Muscle layer of colon (tissue), 2 donors: ENCODE measurements at regions not wholly inside any gene's neighbourhood (a gene's known extent, or its start where the extent isn't known, plus 50 kb on each side); places are given as distances from the start of the nearest gene placed in this dataset.

Experiments
- H3K27ac ChIP-seq: one replicate; pipeline ENCODE4 v1.7.0; 2013; ENCODE audit warnings: low read depth, mild to moderate bottlenecking, low read length, moderate library complexity
- H3K27me3 ChIP-seq, 2 donors: one replicate each; pipeline ENCODE4 v1.7.0; 2013; ENCODE audit warnings: low read length in 2 of 2, mild to moderate bottlenecking in 2 of 2; ENCODE audit not compliant: insufficient read depth in 2 of 2, control insufficient read depth in 1 of 2
- H3K36me3 ChIP-seq: one replicate; pipeline ENCODE4 v1.7.0; 2013; ENCODE audit warnings: mild to moderate bottlenecking, low read length; ENCODE audit not compliant: insufficient read depth
- H3K4me1 ChIP-seq: one replicate; pipeline ENCODE4 v1.7.0; 2013; ENCODE audit warnings: mild to moderate bottlenecking, low read length; ENCODE audit not compliant: insufficient read depth
- H3K4me3 ChIP-seq, 2 donors: one replicate each; pipeline ENCODE4 v1.7.0; 2013; ENCODE audit warnings: low read length in 2 of 2, low read depth in 1 of 2, mild to moderate bottlenecking in 1 of 2, moderate library complexity in 1 of 2
- H3K9ac ChIP-seq: one replicate; pipeline ENCODE4 v1.7.0; 2013; ENCODE audit warnings: low read length
- H3K9me3 ChIP-seq: one replicate; pipeline ENCODE4 v1.7.0; 2013; ENCODE audit warnings: mild to moderate bottlenecking, low read length
- donor health status: abdominal sarcoma.
- donor health status: Adenocarcinoma of cecum.

DNA sequence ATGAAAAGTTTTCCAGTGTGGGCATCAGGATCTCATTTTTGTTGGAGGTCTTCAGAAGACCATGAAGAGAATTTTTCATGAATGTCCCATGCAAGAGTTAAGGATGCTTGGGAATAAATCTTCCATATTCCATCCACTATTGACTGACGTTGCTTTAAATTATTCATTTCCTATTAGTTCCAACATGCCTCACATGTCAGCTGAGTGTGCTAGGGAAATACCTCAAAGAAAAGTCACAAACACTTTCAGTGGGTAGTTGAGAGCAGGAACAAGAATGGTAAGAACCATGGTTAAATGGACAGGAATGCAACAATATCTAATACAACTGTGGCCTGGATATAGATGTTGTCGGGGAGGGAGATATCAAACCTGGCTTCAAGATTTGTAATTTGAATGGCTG lies 610.1 kb downstream of the TECRL start:
- Histone ChIP-seq H3K27me3 (no peaks in the 10 kb centered on the region), H3K27ac (no peak overlapping the region), H3K36me3 (no peaks in the 10 kb centered on the region), H3K4me3 (no peak overlapping the region), H3K9me3 (no peaks in the 10 kb centered on the region), H3K4me1 (no peaks in the 10 kb centered on the region), H3K9ac (no peak overlapping the region)

DNA sequence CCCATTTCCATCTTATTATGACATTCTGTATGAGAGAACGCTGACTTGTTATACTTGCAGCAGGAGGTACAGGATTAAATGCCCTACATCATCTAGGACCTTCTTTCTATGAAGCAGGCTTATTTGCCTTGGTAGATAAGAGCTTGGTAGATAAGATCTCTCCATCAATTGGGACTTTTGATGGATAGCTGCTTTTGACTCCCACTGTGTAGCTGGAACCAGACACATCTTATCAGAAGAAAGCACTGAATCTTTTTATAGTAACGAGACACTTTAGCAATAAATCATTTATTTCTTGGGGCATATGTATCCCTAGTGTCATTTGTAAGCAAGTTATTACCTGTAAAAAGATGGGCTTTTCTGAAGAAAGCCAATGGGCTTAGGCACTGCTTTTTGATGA lies 613.9 kb downstream of the TECRL start:
- no peaks in the 10 kb centered on the region for H3K9me3 ChIP-seq
- H3K27me3 ChIP-seq, result no peaks in the 10 kb centered on the region
- no peak overlapping the region for H3K9ac ChIP-seq
- no peak overlapping the region for H3K27ac ChIP-seq
- H3K4me1 ChIP-seq, result no peaks in the 10 kb centered on the region
- H3K36me3 ChIP-seq, result no peaks in the 10 kb centered on the region
- H3K4me3 ChIP-seq, result no peak overlapping the region

DNA sequence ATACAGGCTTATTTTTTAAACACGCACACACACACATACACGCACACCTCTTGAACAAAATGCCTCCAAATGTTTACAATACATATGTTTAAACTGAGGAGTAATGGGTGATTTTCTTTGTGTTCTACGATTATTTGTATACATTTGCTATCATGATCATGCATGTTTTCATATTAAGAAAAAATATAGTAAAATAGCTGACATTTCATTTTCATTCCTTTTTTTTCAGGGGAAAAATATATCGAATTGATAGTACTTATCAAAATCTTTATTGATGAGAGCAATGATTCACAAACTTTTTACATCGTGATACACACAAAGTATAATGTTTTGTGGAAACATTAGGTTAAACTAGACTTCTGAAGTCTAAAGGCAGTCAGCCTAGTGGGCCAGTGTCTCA lies 618.9 kb downstream of the TECRL start:
- no peaks in the 10 kb centered on the region for H3K4me1 ChIP-seq
- H3K36me3 ChIP-seq, result no peaks in the 10 kb centered on the region
- H3K4me3 ChIP-seq, result no peak overlapping the region
- H3K9ac ChIP-seq, result no peak overlapping the region
- no peaks in the 10 kb centered on the region for H3K9me3 ChIP-seq
- H3K27ac ChIP-seq, result no peak overlapping the region
- no peaks in the 10 kb centered on the region for H3K27me3 ChIP-seq

- Histone ChIP-seq H3K4me3 (no peak overlapping the region), H3K27me3 (no peaks in the 10 kb centered on the region), H3K4me1 (no peaks in the 10 kb centered on the region), H3K27ac (no peak overlapping the region), H3K36me3 (no peaks in the 10 kb centered on the region), H3K9ac (no peak overlapping the region), H3K9me3 (no peaks in the 10 kb centered on the region)
Observed at GRCh38 chr4:63788271-63788670, 621.0 kb downstream of the TECRL start.

DNA sequence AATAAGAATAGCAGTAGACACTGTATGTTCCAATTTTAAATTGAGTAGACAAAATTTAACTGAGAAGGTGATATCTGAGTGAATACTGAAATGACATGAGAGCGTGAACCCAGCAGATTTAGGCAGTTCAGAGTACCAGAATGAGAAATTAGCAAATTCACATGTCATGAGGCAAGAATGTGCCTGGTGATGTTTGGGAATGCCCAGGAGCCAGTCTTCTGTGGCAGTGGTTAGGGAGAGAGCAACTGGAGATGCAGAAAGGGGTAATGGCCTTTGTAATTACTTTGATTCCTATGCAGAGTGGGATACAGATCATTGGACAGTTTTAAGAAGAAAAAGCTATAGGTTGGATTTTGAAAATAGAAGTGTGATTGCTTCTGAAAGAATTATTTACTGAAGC lies 621.9 kb downstream of the TECRL start:
- Histone ChIP-seq H3K4me3 (no peak overlapping the region), H3K27me3 (no peaks in the 10 kb centered on the region), H3K4me1 (no peaks in the 10 kb centered on the region), H3K27ac (no peak overlapping the region), H3K9me3 (no peaks in the 10 kb centered on the region), H3K9ac (no peak overlapping the region), H3K36me3 (no peaks in the 10 kb centered on the region)

DNA sequence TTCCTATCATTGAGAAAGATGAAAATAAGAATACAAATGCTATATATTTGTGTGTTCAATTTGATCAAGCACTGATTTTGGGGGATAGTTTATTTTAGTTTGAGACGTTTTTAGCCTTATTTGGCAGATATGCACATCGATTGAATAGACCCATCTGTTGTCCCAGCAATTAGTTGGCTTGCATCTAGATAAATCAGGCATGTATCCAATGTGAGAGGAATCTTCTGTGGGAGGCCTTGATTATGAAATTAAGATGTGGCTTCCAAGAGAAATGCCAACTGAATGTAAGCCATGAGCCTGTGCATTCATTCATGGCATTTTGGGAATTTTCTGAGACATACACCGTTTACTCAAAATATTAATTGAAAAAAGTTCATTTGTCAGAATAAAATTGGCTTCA lies 623.1 kb downstream of the TECRL start:
- H3K4me3 ChIP-seq, result no peak overlapping the region
- no peaks in the 10 kb centered on the region for H3K36me3 ChIP-seq
- no peak overlapping the region for H3K9ac ChIP-seq
- no peaks in the 10 kb centered on the region for H3K27me3 ChIP-seq
- H3K9me3 ChIP-seq, result no peaks in the 10 kb centered on the region
- H3K4me1 ChIP-seq, result no peaks in the 10 kb centered on the region
- H3K27ac ChIP-seq, result no peak overlapping the region

- no peak overlapping the region for H3K4me3 ChIP-seq
- H3K27ac ChIP-seq, result no peak overlapping the region
- H3K4me1 ChIP-seq, result no peaks in the 10 kb centered on the region
- no peaks in the 10 kb centered on the region for H3K27me3 ChIP-seq
- no peaks in the 10 kb centered on the region for H3K36me3 ChIP-seq
- no peaks in the 10 kb centered on the region for H3K9me3 ChIP-seq
- no peak overlapping the region for H3K9ac ChIP-seq
Observed at GRCh38 chr4:63784822-63785221, 624.4 kb downstream of the TECRL start.

DNA sequence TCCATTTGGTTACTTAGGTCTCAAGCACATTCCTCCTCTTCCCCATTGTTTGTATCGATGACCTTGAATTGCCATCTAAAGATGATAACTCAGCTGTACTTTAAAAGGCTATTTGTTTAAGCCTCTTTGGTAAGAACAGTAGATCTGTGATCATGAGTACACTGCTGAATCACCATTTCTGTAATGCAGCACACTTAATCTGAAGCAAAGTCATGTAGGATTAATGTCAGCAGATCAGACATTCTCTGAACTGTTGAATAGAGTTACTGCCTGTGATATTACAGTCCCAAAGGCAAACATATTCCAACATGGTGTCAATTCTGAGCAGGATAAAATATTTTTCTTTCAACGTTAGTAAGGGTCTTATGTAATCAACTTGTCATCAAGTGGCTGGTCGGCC lies 631.6 kb downstream of the TECRL start:
- H3K9me3 ChIP-seq, result no peaks in the 10 kb centered on the region
- no peak overlapping the region for H3K27ac ChIP-seq
- H3K9ac ChIP-seq, result no peak overlapping the region
- H3K27me3 ChIP-seq, result no peaks in the 10 kb centered on the region
- no peaks in the 10 kb centered on the region for H3K36me3 ChIP-seq
- no peaks in the 10 kb centered on the region for H3K4me1 ChIP-seq
- H3K4me3 ChIP-seq, result no peak overlapping the region

GRCh38 chr4:63764400-63764799 lies 644.9 kb downstream of the TECRL start:
- H3K36me3 ChIP-seq, result no peaks in the 10 kb centered on the region
- no peaks in the 10 kb centered on the region for H3K9me3 ChIP-seq
- no peak overlapping the region for H3K9ac ChIP-seq
- H3K4me3 ChIP-seq, result no peak overlapping the region
- H3K4me1 ChIP-seq, result no peaks in the 10 kb centered on the region
- no peaks in the 10 kb centered on the region for H3K27me3 ChIP-seq
- H3K27ac ChIP-seq, result no peak overlapping the region

DNA sequence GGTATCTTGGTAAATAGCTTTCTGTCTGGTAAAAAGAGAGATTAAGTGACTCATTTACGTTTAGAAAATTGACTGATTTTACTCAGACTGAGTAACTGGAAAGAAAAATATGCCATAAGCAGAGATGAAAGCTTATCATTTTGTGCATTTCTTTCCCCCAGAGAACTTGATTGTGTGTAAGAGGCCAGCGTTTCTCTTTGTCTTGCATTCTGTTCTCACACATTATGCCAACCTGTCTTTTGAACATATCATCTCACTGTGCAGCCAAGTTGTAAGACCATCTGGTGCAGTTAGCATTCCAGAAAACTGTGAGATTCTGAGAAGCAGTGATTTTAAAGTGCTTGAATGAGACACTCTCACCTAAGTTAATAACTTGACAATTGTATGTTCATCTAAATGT lies 651.3 kb downstream of the TECRL start:
- Histone ChIP-seq H3K36me3 (no peaks in the 10 kb centered on the region), H3K4me3 (no peak overlapping the region), H3K9me3 (no peaks in the 10 kb centered on the region), H3K4me1 (no peaks in the 10 kb centered on the region), H3K27me3 (no peaks in the 10 kb centered on the region), H3K27ac (no peak overlapping the region), H3K9ac (no peak overlapping the region)

DNA sequence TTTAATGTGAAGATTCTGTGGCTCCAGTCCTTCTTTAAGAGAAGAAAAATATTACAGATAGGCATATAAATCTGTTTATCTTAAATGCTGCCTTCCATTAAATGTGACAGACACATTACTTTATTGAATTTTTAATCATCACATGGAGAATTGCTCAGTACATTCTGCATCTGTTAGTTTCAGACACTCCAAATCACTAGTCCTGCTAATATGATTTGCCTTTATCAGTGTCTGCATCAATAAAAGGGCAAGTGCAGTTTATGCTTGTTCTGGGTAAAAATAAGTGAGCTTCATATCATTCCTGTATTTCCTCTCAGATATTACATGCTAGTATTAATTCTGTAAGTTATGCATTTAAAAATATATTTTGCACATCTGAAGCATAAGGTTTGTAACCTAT lies 666.4 kb downstream of the TECRL start:
- Histone ChIP-seq H3K27ac (no peak overlapping the region), H3K9me3 (no peaks in the 10 kb centered on the region), H3K4me3 (no peak overlapping the region), H3K4me1 (no peaks in the 10 kb centered on the region), H3K27me3 (no peaks in the 10 kb centered on the region), H3K36me3 (no peaks in the 10 kb centered on the region), H3K9ac (no peak overlapping the region)

DNA sequence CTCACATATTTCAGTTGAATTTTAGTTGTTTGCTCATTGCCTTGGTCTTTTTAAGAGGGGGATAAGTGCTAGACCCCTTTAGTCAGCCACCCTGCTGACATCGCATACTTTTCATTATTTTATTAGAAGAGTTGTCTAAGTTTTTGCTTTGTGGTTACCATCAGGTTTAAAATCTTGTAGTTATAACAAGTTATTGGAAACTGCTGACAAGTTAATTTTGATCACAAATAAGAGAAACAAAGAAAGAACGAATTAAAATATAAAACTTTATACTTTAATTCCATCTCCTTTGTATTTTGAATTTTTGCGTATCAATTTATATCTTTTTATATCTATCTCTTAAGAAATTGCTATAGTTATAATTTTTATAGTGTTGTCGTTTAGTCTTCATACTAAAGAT lies 679.7 kb downstream of the TECRL start:
- no peaks in the 10 kb centered on the region for H3K36me3 ChIP-seq
- no peaks in the 10 kb centered on the region for H3K9me3 ChIP-seq
- H3K4me3 ChIP-seq, result no peak overlapping the region
- H3K27me3 ChIP-seq, result no peaks in the 10 kb centered on the region
- H3K27ac ChIP-seq, result no peak overlapping the region
- no peaks in the 10 kb centered on the region for H3K4me1 ChIP-seq
- no peak overlapping the region for H3K9ac ChIP-seq
